Suprapubic skin (tissue), 4 donors: ENCODE measurements at regions not wholly inside any gene's neighbourhood (a gene's known extent, or its start where the extent isn't known, plus 50 kb on each side); places are given as distances from the start of the nearest gene placed in this dataset.

Source experiments
- EP300 ChIP-seq: sonication (generic); formaldehyde crosslinking; IDR thresholded peaks from one replicate; pipeline ENCODE4 v1.6.1; 2017; ENCODE audit warnings: antibody characterized with exemption
- POLR2A ChIP-seq, 2 donors: fragments of 450-650 bp; IDR thresholded peaks; one replicate each; pipeline ENCODE4 v1.6.1; 2017; ENCODE audit warnings: antibody characterized with exemption in 2 of 2, mild to moderate bottlenecking in 2 of 2, moderate library complexity in 2 of 2
- POLR2AphosphoS5 ChIP-seq, 3 donors: sonication (generic); formaldehyde crosslinking; IDR thresholded peaks; one replicate each; pipeline ENCODE4 v1.6.1; 2017; ENCODE audit warnings: antibody characterized with exemption in 3 of 3
- TF ChIP-seq, protein P1 (sequence below), 2 donors: fragments of 200-600 bp in 1 of 2; fragments of 450-650 bp in 1 of 2; sonication (generic) in 1 of 2; IDR thresholded peaks; one replicate each; pipeline ENCODE4 v1.5.1; 2016 to 2019; ENCODE audit warnings: antibody characterized with exemption in 2 of 2, mild to moderate bottlenecking in 1 of 2, moderate library complexity in 1 of 2

- TF ChIP-seq, protein P1, sequence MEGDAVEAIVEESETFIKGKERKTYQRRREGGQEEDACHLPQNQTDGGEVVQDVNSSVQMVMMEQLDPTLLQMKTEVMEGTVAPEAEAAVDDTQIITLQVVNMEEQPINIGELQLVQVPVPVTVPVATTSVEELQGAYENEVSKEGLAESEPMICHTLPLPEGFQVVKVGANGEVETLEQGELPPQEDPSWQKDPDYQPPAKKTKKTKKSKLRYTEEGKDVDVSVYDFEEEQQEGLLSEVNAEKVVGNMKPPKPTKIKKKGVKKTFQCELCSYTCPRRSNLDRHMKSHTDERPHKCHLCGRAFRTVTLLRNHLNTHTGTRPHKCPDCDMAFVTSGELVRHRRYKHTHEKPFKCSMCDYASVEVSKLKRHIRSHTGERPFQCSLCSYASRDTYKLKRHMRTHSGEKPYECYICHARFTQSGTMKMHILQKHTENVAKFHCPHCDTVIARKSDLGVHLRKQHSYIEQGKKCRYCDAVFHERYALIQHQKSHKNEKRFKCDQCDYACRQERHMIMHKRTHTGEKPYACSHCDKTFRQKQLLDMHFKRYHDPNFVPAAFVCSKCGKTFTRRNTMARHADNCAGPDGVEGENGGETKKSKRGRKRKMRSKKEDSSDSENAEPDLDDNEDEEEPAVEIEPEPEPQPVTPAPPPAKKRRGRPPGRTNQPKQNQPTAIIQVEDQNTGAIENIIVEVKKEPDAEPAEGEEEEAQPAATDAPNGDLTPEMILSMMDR (IDR thresholded peaks at IDR 0.05), result no peak
- TF ChIP-seq EP300 (no peak), POLR2A (IDR thresholded peaks at IDR 0.05) (no peak), POLR2AphosphoS5 (IDR thresholded peaks at IDR 0.05) (no peak)
Measured at GRCh38 chrX:5829060-5829459, 399.6 kb downstream of the NLGN4X start.
